Astrocyte (in vitro differentiated cells and primary cell): ENCODE measurements at regions not wholly inside any gene's neighbourhood (a gene's known extent, or its start where the extent isn't known, plus 50 kb on each side); places are given as distances from the start of the nearest gene placed in this dataset.

Source experiments
- DNase-seq: peaks from one replicate; pipeline ENCODE4 v3.0.0-alpha.2; 2010; ENCODE audit warnings: low read depth
- FAIRE-seq: peaks from 2 replicates; lab custom pipeline; 2011; peaks lifted over from hg19 to GRCh38; lab: Jason Lieb, UNC
- H2AFZ ChIP-seq: 2 replicates; pipeline ENCODE4 v1.6.0; 2012; ENCODE audit warnings: low read depth, low read length, inconsistent platforms
- H3K27ac ChIP-seq: 2 replicates; pipeline ENCODE4 v1.5.1; 2011; ENCODE audit warnings: low read depth, low read length, inconsistent platforms
- H3K27me3 ChIP-seq: 2 replicates; pipeline ENCODE4 v1.6.0; 2011; ENCODE audit warnings: low read length, inconsistent platforms; ENCODE audit not compliant: insufficient read depth
- H3K36me3 ChIP-seq: 2 replicates; pipeline ENCODE4 v1.5.1; 2011; ENCODE audit warnings: low read length, inconsistent platforms; ENCODE audit not compliant: insufficient read depth
- H3K4me1 ChIP-seq: 2 replicates; pipeline ENCODE4 v1.5.1; 2011; ENCODE audit warnings: low read length, inconsistent platforms; ENCODE audit not compliant: insufficient read depth
- H3K4me2 ChIP-seq: 2 replicates; pipeline ENCODE4 v1.6.0; 2012; ENCODE audit warnings: low read length, inconsistent platforms
- H3K4me3 ChIP-seq: 2 replicates; pipeline ENCODE4 v1.5.1; 2011; ENCODE audit warnings: low read depth, mild to moderate bottlenecking, low read length, inconsistent platforms; ENCODE audit not compliant: insufficient read depth
- H3K79me2 ChIP-seq: 2 replicates; pipeline ENCODE4 v1.6.0; 2012; ENCODE audit warnings: mild to moderate bottlenecking, low read length, inconsistent platforms; ENCODE audit not compliant: insufficient read depth
- H3K9ac ChIP-seq: 2 replicates; pipeline ENCODE4 v1.6.0; 2012; ENCODE audit warnings: mild to moderate bottlenecking, low read length, inconsistent platforms
- H3K9me3 ChIP-seq: 2 replicates; pipeline ENCODE4 v1.5.1; 2012; ENCODE audit warnings: low read depth, mild to moderate bottlenecking, low read length, inconsistent platforms; ENCODE audit not compliant: insufficient read depth
- H4K20me1 ChIP-seq: 2 replicates; pipeline ENCODE4 v1.6.0; 2012; ENCODE audit warnings: low read length, inconsistent platforms; ENCODE audit not compliant: insufficient read depth
- H3K27ac Mint-ChIP-seq: one replicate; pipeline ENCODE4 v1.8.0; 2021; ENCODE audit warnings: mild to moderate bottlenecking, mixed read lengths; ENCODE audit not compliant: unreplicated experiment
- H3K27me3 Mint-ChIP-seq: one replicate; pipeline ENCODE4 v1.8.0; 2021; ENCODE audit warnings: low read depth, mixed read lengths; ENCODE audit not compliant: unreplicated experiment
- H3K36me3 Mint-ChIP-seq: one replicate; pipeline ENCODE4 v1.8.0; 2021; ENCODE audit warnings: low read depth, mixed read lengths; ENCODE audit not compliant: unreplicated experiment
- H3K4me1 Mint-ChIP-seq: one replicate; pipeline ENCODE4 v1.8.0; 2021; ENCODE audit warnings: low read depth, mixed read lengths; ENCODE audit not compliant: unreplicated experiment
- H3K4me3 Mint-ChIP-seq: one replicate; pipeline ENCODE4 v1.8.0; 2021; ENCODE audit warnings: mild to moderate bottlenecking, moderate library complexity, mixed read lengths; ENCODE audit not compliant: unreplicated experiment
- H3K9me3 Mint-ChIP-seq: one replicate; pipeline ENCODE4 v1.8.0; 2021; ENCODE audit warnings: mild to moderate bottlenecking, mixed read lengths; ENCODE audit not compliant: unreplicated experiment
- EZH2 ChIP-seq: IDR thresholded peaks from 2 replicates; pipeline ENCODE4 v1.6.1; 2012; ENCODE audit warnings: mild to moderate bottlenecking, low read length, inconsistent platforms; ENCODE audit not compliant: insufficient read depth
- TF ChIP-seq, protein P1 (sequence below): IDR thresholded peaks from 2 replicates; pipeline ENCODE4 v1.5.1; 2011; ENCODE audit warnings: low read depth, mild to moderate bottlenecking, inconsistent platforms, low read length, moderate library complexity; ENCODE audit not compliant: insufficient read depth

DNA sequence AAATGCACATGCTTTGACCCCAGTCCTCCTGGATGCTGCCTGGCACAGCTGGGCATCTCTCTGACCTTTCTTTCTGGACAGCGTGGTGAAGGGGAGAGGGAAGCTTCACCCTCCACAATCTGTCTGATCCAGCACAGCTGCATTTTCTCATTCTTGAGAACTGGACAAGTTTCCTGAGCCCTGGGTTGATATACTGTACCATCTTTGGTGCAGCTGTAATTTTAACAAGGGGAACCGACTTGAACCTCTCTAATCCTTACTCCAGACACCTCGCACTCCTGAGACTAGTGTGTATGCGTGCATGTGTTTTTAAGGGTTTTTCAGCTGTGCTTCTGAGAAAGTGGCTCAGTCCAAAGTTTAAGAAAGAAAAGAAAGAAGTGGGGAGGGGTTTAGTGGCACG lies 655.7 kb downstream of the INHBA start:
- TF ChIP-seq EZH2: no peak
- TF ChIP-seq, protein P1, sequence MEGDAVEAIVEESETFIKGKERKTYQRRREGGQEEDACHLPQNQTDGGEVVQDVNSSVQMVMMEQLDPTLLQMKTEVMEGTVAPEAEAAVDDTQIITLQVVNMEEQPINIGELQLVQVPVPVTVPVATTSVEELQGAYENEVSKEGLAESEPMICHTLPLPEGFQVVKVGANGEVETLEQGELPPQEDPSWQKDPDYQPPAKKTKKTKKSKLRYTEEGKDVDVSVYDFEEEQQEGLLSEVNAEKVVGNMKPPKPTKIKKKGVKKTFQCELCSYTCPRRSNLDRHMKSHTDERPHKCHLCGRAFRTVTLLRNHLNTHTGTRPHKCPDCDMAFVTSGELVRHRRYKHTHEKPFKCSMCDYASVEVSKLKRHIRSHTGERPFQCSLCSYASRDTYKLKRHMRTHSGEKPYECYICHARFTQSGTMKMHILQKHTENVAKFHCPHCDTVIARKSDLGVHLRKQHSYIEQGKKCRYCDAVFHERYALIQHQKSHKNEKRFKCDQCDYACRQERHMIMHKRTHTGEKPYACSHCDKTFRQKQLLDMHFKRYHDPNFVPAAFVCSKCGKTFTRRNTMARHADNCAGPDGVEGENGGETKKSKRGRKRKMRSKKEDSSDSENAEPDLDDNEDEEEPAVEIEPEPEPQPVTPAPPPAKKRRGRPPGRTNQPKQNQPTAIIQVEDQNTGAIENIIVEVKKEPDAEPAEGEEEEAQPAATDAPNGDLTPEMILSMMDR: no peak
- DNase-seq (no peak), FAIRE-seq (no peak)
- Mint-ChIP-seq H3K9me3 (peaks cover 5% of the 10 kb centered on the region), H3K36me3 (peaks cover 2% of the 10 kb centered on the region), H3K4me1 (peaks cover 32% of the 10 kb centered on the region), H3K27me3 (no peaks in the 10 kb centered on the region), H3K4me3 (no peak overlapping the region), H3K27ac (no peak overlapping the region)
- H3K27me3 ChIP-seq: no peaks in the 10 kb centered on the region
- H3K79me2 ChIP-seq: no peaks in the 10 kb centered on the region
- H3K9ac ChIP-seq: peak overlapping the region; percentile 1
- peak overlapping the region; percentile 44 for H3K27ac ChIP-seq
- H3K4me3 ChIP-seq: no peak overlapping the region
- peaks cover 7% of the 10 kb centered on the region for H3K9me3 ChIP-seq
- no peak overlapping the region for H3K4me2 ChIP-seq
- H3K4me1 ChIP-seq: peaks cover 26% of the 10 kb centered on the region
- no peaks in the 10 kb centered on the region for H3K36me3 ChIP-seq
- no peak overlapping the region for H2AFZ ChIP-seq
- H4K20me1 ChIP-seq: no peaks in the 10 kb centered on the region

DNA sequence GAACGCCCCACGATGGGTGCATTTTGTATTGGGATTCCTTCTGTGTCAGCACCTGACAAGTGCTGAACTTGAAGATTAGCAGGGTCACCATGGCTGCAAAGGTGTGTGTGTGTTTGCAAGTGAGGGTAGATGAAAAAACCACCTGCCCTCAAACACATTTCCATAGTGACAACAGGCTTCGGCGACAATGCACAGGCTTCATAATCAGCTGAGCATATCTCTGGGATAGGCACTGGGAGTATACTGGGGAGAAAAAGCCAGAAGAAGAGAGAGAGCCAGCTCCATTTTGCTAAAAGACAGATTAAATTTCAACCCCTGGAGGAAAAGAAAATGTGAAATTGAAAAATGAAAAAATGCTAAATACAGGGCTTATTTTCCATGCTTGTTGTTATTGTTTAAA lies 656.1 kb downstream of the INHBA start:
- H3K36me3 Mint-ChIP-seq: peaks cover 2% of the 10 kb centered on the region
- no peak for FAIRE-seq
- Histone ChIP-seq H3K27ac (peak overlapping the region; percentile 39), H3K4me3 (no peak overlapping the region), H3K36me3 (no peaks in the 10 kb centered on the region), H3K4me1 (peaks cover 26% of the 10 kb centered on the region), H3K9me3 (peaks cover 7% of the 10 kb centered on the region), H3K27me3 (no peaks in the 10 kb centered on the region), H3K79me2 (no peaks in the 10 kb centered on the region), H3K4me2 (peak overlapping the region; percentile 42), H4K20me1 (no peaks in the 10 kb centered on the region), H3K9ac (no peak overlapping the region), H2AFZ (no peak overlapping the region)
- no peak overlapping the region for H3K27ac Mint-ChIP-seq
- no peak for TF ChIP-seq EZH2
- TF ChIP-seq, protein P1: no peak
- DNase-seq: no peak
- peaks cover 5% of the 10 kb centered on the region for H3K9me3 Mint-ChIP-seq
- no peaks in the 10 kb centered on the region for H3K27me3 Mint-ChIP-seq
- peaks cover 28% of the 10 kb centered on the region for H3K4me1 Mint-ChIP-seq
- no peak overlapping the region for H3K4me3 Mint-ChIP-seq

DNA sequence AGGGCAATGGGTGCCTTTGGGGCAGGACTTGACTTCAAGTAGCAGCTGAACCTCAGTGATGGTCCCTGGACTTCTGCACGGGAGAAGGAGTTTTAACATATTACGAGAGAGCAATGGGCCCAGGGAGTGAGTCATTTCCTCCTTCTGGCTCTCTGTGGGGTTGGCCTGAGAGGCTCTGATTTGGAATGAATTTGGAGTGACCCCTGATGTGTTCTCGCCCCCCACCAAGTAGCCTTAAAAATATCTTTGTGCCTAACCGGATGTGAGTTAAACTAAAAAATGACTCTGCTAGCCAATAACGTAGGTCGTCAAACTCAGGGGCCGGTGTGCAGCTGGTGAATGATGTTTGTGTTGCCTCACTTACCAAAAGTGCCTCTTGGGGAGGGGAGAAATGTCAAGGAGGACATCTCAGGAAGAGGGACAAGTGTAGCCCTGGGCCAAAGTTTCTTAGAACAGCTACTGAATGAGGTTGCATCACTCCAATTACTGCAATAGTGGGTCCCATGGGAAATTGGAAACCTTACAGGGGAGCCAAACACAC lies 656.6 kb downstream of the INHBA start:
- peaks cover 5% of the 10 kb centered on the region for H3K9me3 Mint-ChIP-seq
- FAIRE-seq: no peak
- H3K36me3 Mint-ChIP-seq: peaks cover 2% of the 10 kb centered on the region
- H3K4me2 ChIP-seq: peak overlapping the region; percentile 42
- H3K4me1 Mint-ChIP-seq: peaks cover 27% of the 10 kb centered on the region
- no peak overlapping the region for H3K27ac Mint-ChIP-seq
- TF ChIP-seq EZH2: no peak
- TF ChIP-seq, protein P1: no peak
- H3K4me3 Mint-ChIP-seq: no peak overlapping the region
- peak; percentile 75 for DNase-seq
- peak overlapping the region; percentile 39 for H3K27ac ChIP-seq
- H3K79me2 ChIP-seq: no peaks in the 10 kb centered on the region
- H3K9me3 ChIP-seq: peaks cover 7% of the 10 kb centered on the region
- H3K36me3 ChIP-seq: no peaks in the 10 kb centered on the region
- H3K4me1 ChIP-seq: peaks cover 26% of the 10 kb centered on the region
- H3K27me3 Mint-ChIP-seq: no peaks in the 10 kb centered on the region
- H4K20me1 ChIP-seq: no peaks in the 10 kb centered on the region
- H3K4me3 ChIP-seq: no peak overlapping the region
- no peak overlapping the region for H3K9ac ChIP-seq
- peak overlapping the region; percentile 37 for H2AFZ ChIP-seq
- H3K27me3 ChIP-seq: no peaks in the 10 kb centered on the region
